HCT116 (cell line): ENCODE measurements at regions not wholly inside any gene's neighbourhood (a gene's known extent, or its start where the extent isn't known, plus 50 kb on each side); places are given as distances from the start of the nearest gene placed in this dataset.

Source experiments
- ATAC-seq: fragments of 200-7000 bp; cut with Tn5 transposase; 2 replicates; pipeline ENCODE4 v1.9.1; 2020; ENCODE audit warnings: mild to moderate bottlenecking, moderate library complexity
- BruUV-seq: library from RNA; stranded (reverse); fragments of 400-500 nt; replicated peaks from 2 replicates; lab custom pipeline; 2021; lab: Mats Ljungman, UMichigan
- CTCF ChIA-PET: fragments of 300-600 bp; sonication (Branson Sonifier 250); formaldehyde crosslinking; loops from one replicate; lab custom pipeline; 2021; ENCODE audit warnings: antibody characterized with exemption; lab: Charles Lee
- POLR2A ChIA-PET: fragments of 300-600, 350-600 bp; sonication (Branson Sonifier 250); formaldehyde crosslinking; loops from one replicate; lab custom pipeline; 2021; ENCODE audit warnings: antibody characterized with exemption; lab: Charles Lee
- RAD21 ChIA-PET, 2 experiments: fragments of 300-600 bp; sonication (Branson Sonifier 250); formaldehyde crosslinking; loops; one replicate each; lab custom pipeline; 2023; ENCODE audit warnings: low total read pairs in 2 of 2; ENCODE audit not compliant: uncharacterized antibody in 2 of 2, unreplicated experiment in 2 of 2, low non-redundant PET in 1 of 2; lab: Charles Lee
- DNase-seq: peaks from one replicate; pipeline ENCODE4 v3.0.0-alpha.2; 2010; ENCODE audit warnings: low read depth, low spot score
- H2AFZ ChIP-seq: fragments of 200-600 bp; shearing (Covaris generic), sonication (generic); 2 replicates; pipeline ENCODE4 v1.6.1; 2017; ENCODE audit warnings: low read depth, mixed run types, mixed read lengths, antibody characterized with exemption, low read length; ENCODE audit not compliant: poor library complexity, severe bottlenecking
- H3K27ac ChIP-seq: 2 replicates; pipeline ENCODE4 v1.5.1; 2012; ENCODE audit warnings: low read depth, low read length
- H3K27me3 ChIP-seq: fragments of 200-600 bp; sonication (generic); 2 replicates; pipeline ENCODE4 v1.6.1; 2016; ENCODE audit warnings: mixed run types, low read length, mixed read lengths; ENCODE audit not compliant: insufficient read depth
- H3K36me3 ChIP-seq, 2 experiments: fragments of 200-500 bp in 1 of 2; fragments of 200-600 bp in 1 of 2; sonication (Bioruptor generic) in 1 of 2; sonication (generic) in 1 of 2; 2 replicates each; pipeline versions ENCODE4 v1.5.1 to v1.6.1; 2014 to 2016; ENCODE audit warnings: low read length in 2 of 2, inconsistent platforms in 1 of 2, mixed read lengths in 1 of 2, mixed run types in 1 of 2; ENCODE audit not compliant: insufficient read depth in 2 of 2, control insufficient read depth in 1 of 2
- H3K4me1 ChIP-seq, 2 experiments: fragments of 200-600 bp in 1 of 2; sonication (generic) in 1 of 2; 2 replicates each; pipeline versions ENCODE4 v1.5.1 to v1.6.1; 2012 to 2017; ENCODE audit warnings: low read length in 2 of 2, inconsistent platforms in 1 of 2, mild to moderate bottlenecking in 1 of 2, mixed read lengths in 1 of 2, mixed run types in 1 of 2, moderate library complexity in 1 of 2; ENCODE audit not compliant: insufficient read depth in 2 of 2, control insufficient read depth in 1 of 2
- H3K4me2 ChIP-seq: fragments of 200-600 bp; sonication (generic); 2 replicates; pipeline ENCODE4 v1.6.1; 2017; ENCODE audit warnings: mixed run types, low read length, mixed read lengths
- H3K4me3 ChIP-seq, 2 experiments: fragments of 200-600 bp in 1 of 2; sonication (generic) in 1 of 2; replicated peaks in 1 of 2; 2 replicates each; pipeline ENCODE4 v1.5.1; 2011 to 2016; ENCODE audit warnings: low read length in 2 of 2, control low read depth in 1 of 2, low read depth in 1 of 2, mild to moderate bottlenecking in 1 of 2, mixed read lengths in 1 of 2, mixed run types in 1 of 2
- H3K79me2 ChIP-seq: fragments of 200-600 bp; sonication (generic); 2 replicates; pipeline ENCODE4 v1.6.1; 2017; ENCODE audit warnings: mild to moderate bottlenecking, mixed run types, low read length, moderate library complexity, mixed read lengths; ENCODE audit not compliant: insufficient read depth
- H3K9ac ChIP-seq: fragments of 200-600 bp; sonication (generic); 2 replicates; pipeline ENCODE4 v1.6.1; 2016; ENCODE audit warnings: low read length, mixed read lengths
- H3K9me2 ChIP-seq: fragments of 200-600 bp; sonication (generic), shearing (Covaris generic); 2 replicates; pipeline ENCODE4 v1.6.1; 2017; ENCODE audit warnings: mixed run types, mild to moderate bottlenecking, moderate library complexity; ENCODE audit not compliant: insufficient read depth
- H3K9me3 ChIP-seq, 2 experiments: fragments of 200-500 bp in 1 of 2; fragments of 200-600 bp in 1 of 2; sonication (Bioruptor generic) in 1 of 2; sonication (generic) in 1 of 2; 2 replicates each; pipeline ENCODE4 v1.6.1; 2014 to 2017; ENCODE audit warnings: low read length in 2 of 2, mixed read lengths in 2 of 2, inconsistent platforms in 1 of 2, low read depth in 1 of 2, mild to moderate bottlenecking in 1 of 2, mixed run types in 1 of 2, moderate library complexity in 1 of 2; ENCODE audit not compliant: control insufficient read depth in 1 of 2, insufficient read depth in 1 of 2
- H4K20me1 ChIP-seq: fragments of 200-600 bp; sonication (generic), shearing (Covaris generic); 2 replicates; pipeline ENCODE4 v1.6.1; 2017; ENCODE audit warnings: mixed run types, mild to moderate bottlenecking, moderate library complexity; ENCODE audit not compliant: insufficient read depth
- ATF3 ChIP-seq: IDR thresholded peaks from 2 replicates; pipeline ENCODE4 v1.6.1; 2012
- CBX3 ChIP-seq: IDR thresholded peaks from 2 replicates; pipeline ENCODE4 v1.6.1; 2012; ENCODE audit warnings: low read depth
- CEBPB ChIP-seq: IDR thresholded peaks from 2 replicates; pipeline ENCODE4 v1.6.1; 2012; ENCODE audit warnings: low read depth
- CTCF ChIP-seq, 3 experiments: fragments of 200-600 bp in 1 of 3; sonication (generic) in 1 of 3; IDR thresholded peaks in 2 of 3; conservative IDR thresholded peaks in 1 of 3; 2 replicates each; pipeline ENCODE4 v1.5.1; 2012 to 2017; ENCODE audit warnings: low read depth in 2 of 3, low read length in 2 of 3, antibody characterized with exemption in 1 of 3, borderline replicate concordance in 1 of 3, control low read depth in 1 of 3, mild to moderate bottlenecking in 1 of 3, mixed read lengths in 1 of 3, mixed run types in 1 of 3, moderate library complexity in 1 of 3; ENCODE audit not compliant: insufficient read depth in 1 of 3
- EGR1 ChIP-seq: IDR thresholded peaks from 2 replicates; pipeline ENCODE4 v1.6.1; 2012; ENCODE audit warnings: low read depth
- EZH2 ChIP-seq: fragments of 200-600 bp; sonication (generic); IDR thresholded peaks from 2 replicates; pipeline ENCODE4 v1.6.1; 2017; ENCODE audit warnings: antibody characterized with exemption, mixed run types
- EZH2phosphoT487 ChIP-seq: fragments of 200-600 bp; IDR thresholded peaks from 2 replicates; pipeline ENCODE4 v1.6.1; 2018; ENCODE audit warnings: antibody characterized with exemption, borderline replicate concordance
- FOSL1 ChIP-seq: IDR thresholded peaks from 2 replicates; pipeline ENCODE4 v1.6.1; 2012; ENCODE audit warnings: low read depth
- JUND ChIP-seq: IDR thresholded peaks from 2 replicates; pipeline ENCODE4 v1.6.1; 2012
- POLR2A ChIP-seq: IDR thresholded peaks from 2 replicates; pipeline ENCODE4 v1.7.0; 2011; ENCODE audit warnings: borderline replicate concordance; ENCODE audit not compliant: insufficient read depth, insufficient read length; ENCODE audit errors: extremely low read depth
- POLR2AphosphoS5 ChIP-seq: IDR thresholded peaks from 2 replicates; pipeline ENCODE4 v1.6.1; 2011; ENCODE audit warnings: mild to moderate bottlenecking, low read depth, low read length, moderate library complexity
- RAD21 ChIP-seq: IDR thresholded peaks from 2 replicates; pipeline ENCODE4 v1.6.1; 2012; ENCODE audit warnings: low read depth, mild to moderate bottlenecking
- SIN3A ChIP-seq: IDR thresholded peaks from 2 replicates; pipeline ENCODE4 v1.6.1; 2012; ENCODE audit warnings: low read depth
- SP1 ChIP-seq: IDR thresholded peaks from 2 replicates; pipeline ENCODE4 v1.6.1; 2012; ENCODE audit warnings: low read depth
- SRF ChIP-seq: IDR thresholded peaks from 2 replicates; pipeline ENCODE4 v1.6.1; 2012; ENCODE audit warnings: low read depth
- TCF7L2 ChIP-seq: IDR thresholded peaks from 2 replicates; pipeline ENCODE4 v1.7.0; 2011; ENCODE audit warnings: borderline replicate concordance, inconsistent platforms; ENCODE audit not compliant: insufficient read depth, insufficient read length; ENCODE audit errors: extremely low read depth
- YY1 ChIP-seq: IDR thresholded peaks from 2 replicates; pipeline ENCODE4 v1.6.1; 2011; ENCODE audit warnings: low read length, low read depth, moderate library complexity, mild to moderate bottlenecking; ENCODE audit not compliant: insufficient replicate concordance; ENCODE audit errors: extremely low read depth
- ZBTB33 ChIP-seq: IDR thresholded peaks from 2 replicates; pipeline ENCODE4 v1.6.1; 2011; ENCODE audit warnings: mild to moderate bottlenecking, low read length, moderate library complexity; ENCODE audit not compliant: insufficient replicate concordance; ENCODE audit errors: extremely low read depth
- ZFX ChIP-seq: fragments of 450-650 bp; IDR thresholded peaks from 2 replicates; pipeline ENCODE4 v1.6.1; 2017
- ZNF274 ChIP-seq: fragments of 200-500 bp; sonication (Bioruptor generic); IDR thresholded peaks from 2 replicates; pipeline ENCODE4 v1.6.1; 2014; ENCODE audit warnings: mild to moderate bottlenecking, low read depth, low read length, inconsistent platforms
- intact Hi-C: fragments of 100-400 bp; cut with micrococcal nuclease; formaldehyde crosslinking; loops from 2 replicates; pipeline ENCODE4 v1.10.0; 2022
- TF ChIP-seq, protein P1 (sequence below): IDR thresholded peaks from 2 replicates; pipeline ENCODE4 v1.6.1; 2012
- TF ChIP-seq, protein P2 (sequence below): IDR thresholded peaks from 2 replicates; pipeline ENCODE4 v1.6.1; 2012; ENCODE audit warnings: low read depth

DNA sequence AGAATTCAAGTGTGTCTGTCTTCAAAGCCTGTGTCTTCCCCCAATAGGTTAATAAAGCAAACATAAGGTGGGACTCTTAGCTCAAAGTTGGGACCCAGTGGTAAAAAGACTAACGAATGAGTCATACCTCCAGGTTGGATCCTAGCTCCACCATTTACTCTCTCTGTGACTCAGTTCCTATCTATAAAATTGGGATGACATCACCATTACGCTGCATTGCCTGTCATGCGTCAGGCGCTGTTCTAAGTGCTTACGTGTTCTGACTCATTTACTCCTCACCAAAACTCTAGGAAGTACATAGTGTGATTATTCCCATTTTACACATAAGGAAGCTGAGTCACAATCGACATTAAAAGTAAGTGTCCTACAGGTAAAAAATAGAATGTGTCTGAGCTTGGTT lies 915.8 kb downstream of the VRK1 start:
- H3K27ac ChIP-seq = no peak overlapping the region
- H3K9ac ChIP-seq = no peak overlapping the region
- H4K20me1 ChIP-seq = no peaks in the 10 kb centered on the region
- H3K4me1 ChIP-seq = peaks cover 0 to 30% of the 10 kb centered on the region in 2 experiments; a peak in 2 of 4 replicates
- no TSS peak for BruUV-seq
- RAD21 ChIA-PET = no interaction called here
- peak; percentile 73 for DNase-seq
- H3K9me3 ChIP-seq = no peaks in the 10 kb centered on the region
- no peaks in the 10 kb centered on the region for H3K36me3 ChIP-seq
- POLR2A ChIA-PET = no interaction called here
- H3K27me3 ChIP-seq = no peaks in the 10 kb centered on the region
- ATAC-seq = peak; percentile 73
- peak overlapping the region; percentile 51 for H3K4me2 ChIP-seq
- intact Hi-C loops = loop anchor here (10.0 kb wide), 1 partner anchor 528 kb away; no protein-coding TSS in a partner anchor
- CTCF ChIA-PET = no interaction called here
- no peak overlapping the region for H3K4me3 ChIP-seq
- H3K79me2 ChIP-seq = no peaks in the 10 kb centered on the region
- no peaks in the 10 kb centered on the region for H3K9me2 ChIP-seq
- no peak overlapping the region for H2AFZ ChIP-seq
- TF ChIP-seq EZH2 (no peak), EGR1 (no peak), YY1 (no peak), JUND (peak; percentile 80), ATF3 (no peak), SP1 (peak; percentile 83), ZNF274 (no peak), CBX3 (peak; percentile 60; the same call in 1 of the 2 replicates), ZFX (no peak), POLR2AphosphoS5 (no peak), CEBPB (0 out of 2 replicates have a peak, but pooled peaks have one; percentile 29), CTCF (IDR thresholded peaks at IDR 0.05 in 2 of 3, conservative IDR thresholded peaks at IDR 0.05 in 1 of 3; ENCODE audit: borderline replicate concordance in 1 of 3, insufficient read depth in 1 of 3, low read depth in 2 of 3, low read length in 2 of 3) (no peak), POLR2A (no peak), SRF (peak; percentile 68; the same call in 1 of the 2 replicates), ZBTB33 (no peak), FOSL1 (peak; percentile 88), TCF7L2 (no peak), EZH2phosphoT487 (no peak), RAD21 (no peak), SIN3A (no peak)
- TF ChIP-seq, protein P1, sequence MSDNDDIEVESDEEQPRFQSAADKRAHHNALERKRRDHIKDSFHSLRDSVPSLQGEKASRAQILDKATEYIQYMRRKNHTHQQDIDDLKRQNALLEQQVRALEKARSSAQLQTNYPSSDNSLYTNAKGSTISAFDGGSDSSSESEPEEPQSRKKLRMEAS = no peak
- TF ChIP-seq, protein P2, sequence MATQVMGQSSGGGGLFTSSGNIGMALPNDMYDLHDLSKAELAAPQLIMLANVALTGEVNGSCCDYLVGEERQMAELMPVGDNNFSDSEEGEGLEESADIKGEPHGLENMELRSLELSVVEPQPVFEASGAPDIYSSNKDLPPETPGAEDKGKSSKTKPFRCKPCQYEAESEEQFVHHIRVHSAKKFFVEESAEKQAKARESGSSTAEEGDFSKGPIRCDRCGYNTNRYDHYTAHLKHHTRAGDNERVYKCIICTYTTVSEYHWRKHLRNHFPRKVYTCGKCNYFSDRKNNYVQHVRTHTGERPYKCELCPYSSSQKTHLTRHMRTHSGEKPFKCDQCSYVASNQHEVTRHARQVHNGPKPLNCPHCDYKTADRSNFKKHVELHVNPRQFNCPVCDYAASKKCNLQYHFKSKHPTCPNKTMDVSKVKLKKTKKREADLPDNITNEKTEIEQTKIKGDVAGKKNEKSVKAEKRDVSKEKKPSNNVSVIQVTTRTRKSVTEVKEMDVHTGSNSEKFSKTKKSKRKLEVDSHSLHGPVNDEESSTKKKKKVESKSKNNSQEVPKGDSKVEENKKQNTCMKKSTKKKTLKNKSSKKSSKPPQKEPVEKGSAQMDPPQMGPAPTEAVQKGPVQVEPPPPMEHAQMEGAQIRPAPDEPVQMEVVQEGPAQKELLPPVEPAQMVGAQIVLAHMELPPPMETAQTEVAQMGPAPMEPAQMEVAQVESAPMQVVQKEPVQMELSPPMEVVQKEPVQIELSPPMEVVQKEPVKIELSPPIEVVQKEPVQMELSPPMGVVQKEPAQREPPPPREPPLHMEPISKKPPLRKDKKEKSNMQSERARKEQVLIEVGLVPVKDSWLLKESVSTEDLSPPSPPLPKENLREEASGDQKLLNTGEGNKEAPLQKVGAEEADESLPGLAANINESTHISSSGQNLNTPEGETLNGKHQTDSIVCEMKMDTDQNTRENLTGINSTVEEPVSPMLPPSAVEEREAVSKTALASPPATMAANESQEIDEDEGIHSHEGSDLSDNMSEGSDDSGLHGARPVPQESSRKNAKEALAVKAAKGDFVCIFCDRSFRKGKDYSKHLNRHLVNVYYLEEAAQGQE = no peak
